Spleen (tissue), 11 donors: ENCODE measurements at regions not wholly inside any gene's neighbourhood (a gene's known extent, or its start where the extent isn't known, plus 50 kb on each side); places are given as distances from the start of the nearest gene placed in this dataset.

Experiments
- DNase-seq: peaks from one replicate; pipeline ENCODE4 v3.0.0-alpha.2; 2020
- H3K27ac ChIP-seq, 8 donors: fragments of 200-600 bp; sonication (generic) in 7 of 8; 1 replicate in 4 of 8; 2 replicates in 4 of 8; pipeline versions ENCODE4 v1.5.0 to v1.8.0; 2016 to 2021; ENCODE audit warnings: inconsistent platforms in 4 of 8, mild to moderate bottlenecking in 4 of 8, moderate library complexity in 1 of 8
- H3K27me3 ChIP-seq, 7 donors: fragments of 200-600 bp; sonication (generic) in 6 of 7; replicated peaks in 1 of 7; 1 replicate in 4 of 7; 2 replicates in 3 of 7; pipeline versions ENCODE4 v1.5.0 to v1.8.0; 2016 to 2021; ENCODE audit warnings: inconsistent platforms in 3 of 7, mild to moderate bottlenecking in 1 of 7
- H3K36me3 ChIP-seq, 6 donors: fragments of 200-600 bp; sonication (generic) in 5 of 6; 1 replicate in 4 of 6; 2 replicates in 2 of 6; pipeline versions ENCODE4 v1.5.0 to v1.8.0; 2016 to 2021; ENCODE audit warnings: inconsistent platforms in 2 of 6
- H3K4me1 ChIP-seq, 6 donors: fragments of 200-600 bp; sonication (generic) in 5 of 6; 1 replicate in 3 of 6; 2 replicates in 3 of 6; pipeline versions ENCODE4 v1.5.0 to v1.8.0; 2016 to 2021; ENCODE audit warnings: inconsistent platforms in 3 of 6
- H3K4me3 ChIP-seq, 8 donors: fragments of 200-600 bp; sonication (generic) in 7 of 8; 1 replicate in 4 of 8; 2 replicates in 4 of 8; pipeline versions ENCODE4 v1.5.0 to v1.8.0; 2016 to 2021; ENCODE audit warnings: inconsistent platforms in 4 of 8, mild to moderate bottlenecking in 4 of 8, moderate library complexity in 2 of 8
- H3K9me3 ChIP-seq, 8 donors: fragments of 200-600 bp; sonication (generic) in 7 of 8; 1 replicate in 4 of 8; 2 replicates in 4 of 8; pipeline versions ENCODE4 v1.5.0 to v1.8.0; 2016 to 2021; ENCODE audit warnings: inconsistent platforms in 4 of 8
- POLR2A ChIP-seq, 3 donors: fragments of 450-650 bp; IDR thresholded peaks; one replicate each; pipeline ENCODE4 v1.5.1; 2017; ENCODE audit warnings: antibody characterized with exemption in 3 of 3, mild to moderate bottlenecking in 1 of 3
- POLR2AphosphoS5 ChIP-seq, 3 donors: sonication (generic); formaldehyde crosslinking; IDR thresholded peaks; one replicate each; pipeline ENCODE4 v1.5.1; 2017; ENCODE audit warnings: antibody characterized with exemption in 3 of 3
- WGBS, 5 donors: extraction: QIAGEN DNeasy Blood & Tissue Kit in 3 of 5; methylation state at CpG; one replicate each; pipeline versions ENCODE4 v1.1.5 to v1.1.7; 2013 to 2018; 5-methylcytosine and 5-hydroxymethylcytosine counted together
- intact Hi-C: fragments of 100-400 bp; cut with DNase I; formaldehyde crosslinking; loops from one replicate; pipeline ENCODE4 v1.15.0; 2023; ENCODE audit warnings: low total_unique reads
- TF ChIP-seq, protein P1 (sequence below), 11 experiments: fragments of 200-600 bp in 7 of 11; fragments of 450-650 bp in 4 of 11; sonication (generic) in 4 of 11; IDR thresholded peaks in 8 of 11; conservative IDR thresholded peaks in 3 of 11; 1 replicate in 7 of 11; 2 replicates in 4 of 11; pipeline versions ENCODE4 v1.4.0 to v1.8.0; 2016 to 2021; ENCODE audit warnings: antibody characterized with exemption in 11 of 11, inconsistent platforms in 4 of 11, mild to moderate bottlenecking in 1 of 11
- donor health status: healthy with polysubstance abuse.
- donor health status: DM: no; HTN: no; CAD: no; lungs with moderate emphysema.
- donor health status: DM: no; HTN: no; CAD: no.
- donor health status: Bipolar disorder and iron deficiency.
- donor health status: healthy.
- donor health status: DM: no; HTN: no; CAD: no.
- donor health status: DM: yes; HTN: yes; CAD: no.

DNA sequence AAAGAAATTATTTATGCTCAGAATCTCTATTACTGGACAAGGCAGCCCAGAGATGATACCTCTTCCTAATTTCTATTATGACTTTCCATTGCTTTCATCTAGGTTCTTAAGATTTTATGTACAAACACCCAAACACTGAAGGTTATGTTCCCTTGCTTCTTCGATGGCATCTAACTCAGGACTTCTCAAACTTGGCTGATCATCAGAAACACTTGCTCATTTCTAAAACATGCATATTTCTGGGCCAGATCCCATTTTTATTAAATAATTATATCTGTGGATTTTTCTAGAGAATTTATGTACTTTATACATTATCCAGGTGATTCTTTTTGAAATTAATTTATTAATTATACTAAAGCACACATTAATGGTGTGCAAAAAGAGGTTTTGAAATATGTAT is 482.4 kb upstream of the NR2F2 start:
- no peak overlapping the region for H3K4me3 ChIP-seq
- intact Hi-C loops, result no loop called here
- whole genome bisulfite sequencing, 5 donors, result 77 to 87% (median 86%) methylated on average over 1 of the region's 1 CpG
- DNase-seq, result no peak
- no peaks in the 10 kb centered on the region for H3K27me3 ChIP-seq
- no peak overlapping the region for H3K27ac ChIP-seq
- H3K36me3 ChIP-seq, result no peaks in the 10 kb centered on the region
- H3K9me3 ChIP-seq, result peaks cover 0 to 2% (median 0%) of the 10 kb centered on the region in 8 donors
- no peak for TF ChIP-seq POLR2A (IDR thresholded peaks at IDR 0.05)
- TF ChIP-seq POLR2AphosphoS5 (IDR thresholded peaks at IDR 0.05), result no peak
- TF ChIP-seq, protein P1, sequence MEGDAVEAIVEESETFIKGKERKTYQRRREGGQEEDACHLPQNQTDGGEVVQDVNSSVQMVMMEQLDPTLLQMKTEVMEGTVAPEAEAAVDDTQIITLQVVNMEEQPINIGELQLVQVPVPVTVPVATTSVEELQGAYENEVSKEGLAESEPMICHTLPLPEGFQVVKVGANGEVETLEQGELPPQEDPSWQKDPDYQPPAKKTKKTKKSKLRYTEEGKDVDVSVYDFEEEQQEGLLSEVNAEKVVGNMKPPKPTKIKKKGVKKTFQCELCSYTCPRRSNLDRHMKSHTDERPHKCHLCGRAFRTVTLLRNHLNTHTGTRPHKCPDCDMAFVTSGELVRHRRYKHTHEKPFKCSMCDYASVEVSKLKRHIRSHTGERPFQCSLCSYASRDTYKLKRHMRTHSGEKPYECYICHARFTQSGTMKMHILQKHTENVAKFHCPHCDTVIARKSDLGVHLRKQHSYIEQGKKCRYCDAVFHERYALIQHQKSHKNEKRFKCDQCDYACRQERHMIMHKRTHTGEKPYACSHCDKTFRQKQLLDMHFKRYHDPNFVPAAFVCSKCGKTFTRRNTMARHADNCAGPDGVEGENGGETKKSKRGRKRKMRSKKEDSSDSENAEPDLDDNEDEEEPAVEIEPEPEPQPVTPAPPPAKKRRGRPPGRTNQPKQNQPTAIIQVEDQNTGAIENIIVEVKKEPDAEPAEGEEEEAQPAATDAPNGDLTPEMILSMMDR (IDR thresholded peaks at IDR 0.05 in 8 of 11, conservative IDR thresholded peaks at IDR 0.05 in 3 of 11), result no peak
- no peaks in the 10 kb centered on the region for H3K4me1 ChIP-seq

- no peak for TF ChIP-seq POLR2AphosphoS5 (IDR thresholded peaks at IDR 0.05)
- no peak for TF ChIP-seq POLR2A (IDR thresholded peaks at IDR 0.05)
- TF ChIP-seq, protein P1 (IDR thresholded peaks at IDR 0.05 in 8 of 11, conservative IDR thresholded peaks at IDR 0.05 in 3 of 11), result no peak
- intact Hi-C loops, result no loop called here
- H3K4me1 ChIP-seq, result no peaks in the 10 kb centered on the region
- no peaks in the 10 kb centered on the region for H3K36me3 ChIP-seq
- DNase-seq, result no peak
- H3K9me3 ChIP-seq, result peaks cover 0 to 2% (median 0%) of the 10 kb centered on the region in 8 donors
- H3K4me3 ChIP-seq, result no peak overlapping the region
- H3K27me3 ChIP-seq, result no peaks in the 10 kb centered on the region
- H3K27ac ChIP-seq, result no peak overlapping the region
- 86 to 97% (median 93%) methylated on average over 2 of the region's 2 CpGs for WGBS, 5 donors
Measured at GRCh38 chr15:95850837-95851236, 479.7 kb upstream of the NR2F2 start.

DNA sequence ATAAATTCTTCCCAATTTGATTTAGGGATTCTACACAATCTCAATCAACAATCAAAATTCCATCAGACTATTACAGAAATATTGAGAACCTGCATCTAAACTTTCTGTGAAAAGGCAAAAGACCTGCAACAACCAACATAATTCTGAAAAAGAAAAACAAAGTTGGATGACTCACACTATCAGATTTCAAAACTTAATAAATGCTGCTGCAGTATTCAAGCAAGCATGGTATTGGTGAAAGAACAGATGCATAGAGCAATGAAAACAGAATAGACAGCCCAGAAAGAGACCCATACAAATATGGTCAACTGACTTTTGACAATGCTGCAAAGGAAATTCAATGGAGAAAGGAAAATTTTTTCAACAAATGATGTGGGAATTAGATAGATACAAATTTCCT is 477.1 kb upstream of the NR2F2 start:
- Histone ChIP-seq H3K27ac (no peak overlapping the region), H3K27me3 (no peaks in the 10 kb centered on the region), H3K9me3 (peaks cover 0 to 2% (median 0%) of the 10 kb centered on the region in 8 donors), H3K36me3 (no peaks in the 10 kb centered on the region), H3K4me1 (no peaks in the 10 kb centered on the region), H3K4me3 (no peak overlapping the region)
- TF ChIP-seq POLR2A (IDR thresholded peaks at IDR 0.05) (no peak), POLR2AphosphoS5 (IDR thresholded peaks at IDR 0.05) (no peak)
- TF ChIP-seq, protein P1 (IDR thresholded peaks at IDR 0.05 in 8 of 11, conservative IDR thresholded peaks at IDR 0.05 in 3 of 11), result no peak
- intact Hi-C loops, result no loop called here
- no peak for DNase-seq

- 70 to 81% (median 77%) methylated on average over 4 of the region's 4 CpGs for WGBS, 5 donors
- H3K27ac ChIP-seq, result no peak overlapping the region
Measured at GRCh38 chr15:95857124-95857757, 473.3 kb upstream of the NR2F2 start.

More at GRCh38 chr15:95857124-95857757, 473.3 kb upstream of the NR2F2 start:
- intact Hi-C loops, result no loop called here
- H3K4me3 ChIP-seq, result no peak overlapping the region
- no peaks in the 10 kb centered on the region for H3K36me3 ChIP-seq
- DNase-seq, result no peak
- no peaks in the 10 kb centered on the region for H3K27me3 ChIP-seq
- TF ChIP-seq POLR2AphosphoS5 (IDR thresholded peaks at IDR 0.05) (no peak), POLR2A (IDR thresholded peaks at IDR 0.05) (no peak)
- TF ChIP-seq, protein P1 (IDR thresholded peaks at IDR 0.05 in 8 of 11, conservative IDR thresholded peaks at IDR 0.05 in 3 of 11), result no peak
- no peaks in the 10 kb centered on the region for H3K9me3 ChIP-seq
- H3K4me1 ChIP-seq, result no peaks in the 10 kb centered on the region
